GM21717 (cell line): ENCODE measurements at regions not wholly inside any gene's neighbourhood (a gene's known extent, or its start where the extent isn't known, plus 50 kb on each side); places are given as distances from the start of the nearest gene placed in this dataset.
"Not testable (repeated sequence)": the region's sequence is repeated elsewhere in the genome, so short reads cannot be mapped to it uniquely, and the experiment has no call there.

Experiments
- ATAC-seq: cut with Tn5 transposase; IDR thresholded peaks from one replicate; pipeline ENCODE4 v1.9.1; 2021; ENCODE audit warnings: mild to moderate bottlenecking, moderate library complexity; ENCODE audit not compliant: unreplicated experiment

DNA sequence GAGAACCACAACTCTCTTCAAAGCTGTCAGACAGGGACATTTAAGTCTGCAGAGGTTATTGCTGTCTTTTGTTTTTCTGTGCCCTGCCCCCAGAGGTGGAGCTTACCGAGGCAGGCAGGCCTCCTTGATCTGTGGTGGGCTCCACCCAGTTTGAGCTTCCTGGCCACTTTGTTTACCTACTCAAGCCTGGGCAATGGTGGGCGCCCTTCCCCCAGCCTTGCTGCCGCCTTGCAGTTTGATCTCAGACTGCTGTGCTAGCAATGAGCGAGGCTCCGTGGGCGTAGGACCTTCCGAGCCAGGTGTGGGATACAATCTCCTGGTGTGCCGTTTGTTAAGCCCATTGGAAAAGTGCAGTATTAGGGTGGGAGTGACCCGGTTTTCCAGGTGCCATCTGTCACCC is 822.1 kb downstream of the KCNMA1 start:
- not testable (repeated sequence) for ATAC-seq

DNA sequence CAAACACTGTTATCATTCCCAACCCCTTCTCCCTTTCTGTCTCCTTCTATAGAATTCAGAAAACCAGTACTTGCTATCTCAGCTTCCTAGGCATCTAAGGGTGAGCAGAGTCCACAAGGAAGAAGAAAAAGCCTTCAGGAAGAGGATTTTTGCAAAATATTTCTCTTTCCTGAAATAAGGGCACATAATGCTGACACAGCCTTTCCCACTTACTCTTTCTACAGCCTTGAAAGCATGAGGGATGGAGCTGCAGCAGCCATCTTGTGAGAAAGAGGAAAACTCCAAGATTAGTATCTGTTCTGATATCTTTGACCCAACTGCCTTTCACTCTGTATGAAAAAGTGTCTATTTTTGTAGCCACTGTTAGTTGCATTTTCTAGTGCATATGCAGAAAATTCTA is 826.2 kb downstream of the KCNMA1 start:
- ATAC-seq, result no peak

DNA sequence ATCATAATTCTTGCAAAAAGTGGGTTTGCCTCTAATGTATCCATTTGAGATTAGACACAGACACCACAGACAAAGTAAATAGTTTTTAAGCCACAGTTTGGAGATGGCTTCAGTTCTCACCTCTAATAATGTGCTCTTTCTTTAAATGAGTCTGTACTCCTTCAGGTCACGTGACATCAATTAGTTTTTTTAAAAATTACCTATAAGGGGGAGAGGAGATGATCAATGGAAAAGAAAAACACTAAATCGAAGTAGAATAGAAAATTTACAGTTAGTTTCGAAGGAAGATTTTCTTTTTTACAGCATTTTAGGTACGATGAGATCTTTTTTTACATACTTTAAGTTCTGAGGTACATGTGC is 849.2 kb downstream of the KCNMA1 start:
- no peak for ATAC-seq

- ATAC-seq, result no peak
Measured at GRCh38 chr10:76787746-76788451, 849.7 kb downstream of the KCNMA1 start.

GRCh38 chr10:76786504-76787072 is 851.0 kb downstream of the KCNMA1 start:
- ATAC-seq, result no peak

DNA sequence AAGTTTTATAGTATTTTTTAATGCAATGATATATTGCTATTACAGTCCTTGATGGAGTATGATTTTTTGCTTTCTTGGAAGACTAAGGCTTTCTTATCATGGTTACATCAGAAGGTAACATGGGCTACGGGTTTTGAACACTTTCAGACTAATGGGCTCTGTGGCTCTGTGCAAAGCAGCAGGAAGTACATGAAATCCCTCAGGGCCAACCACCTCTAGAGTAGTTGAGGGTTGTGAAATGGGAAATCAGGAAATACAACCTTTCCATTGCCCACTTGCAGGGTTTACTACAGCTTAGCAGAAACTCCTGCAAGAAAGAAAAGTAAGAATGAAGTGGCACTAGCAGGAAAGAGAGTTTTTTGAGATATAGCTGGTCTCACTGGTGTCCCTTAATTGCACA is 853.5 kb downstream of the KCNMA1 start:
- no peak for ATAC-seq

DNA sequence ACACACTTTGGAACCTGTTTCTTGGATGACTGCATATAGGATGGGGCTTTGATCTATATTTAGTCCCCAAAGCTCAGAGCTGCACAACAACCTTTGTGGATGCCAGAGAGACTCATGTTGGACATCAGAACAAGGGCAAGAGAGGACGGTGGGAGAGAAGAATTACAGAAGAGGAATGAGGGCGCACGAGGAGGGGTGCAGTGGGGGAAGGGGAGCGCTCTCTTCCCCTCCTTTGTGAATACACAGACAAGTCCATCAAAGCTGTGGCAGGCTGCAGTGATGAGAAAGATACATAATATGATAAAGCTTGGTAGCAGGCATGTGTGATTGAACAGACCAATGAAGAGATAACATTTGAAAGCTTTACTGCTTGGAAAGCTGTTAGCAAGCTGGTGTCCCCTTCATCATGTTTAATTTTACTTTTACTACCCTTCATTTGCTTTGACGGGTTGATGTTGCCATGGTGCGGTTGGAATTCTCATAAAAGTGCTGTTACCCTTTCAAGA is 857.8 kb downstream of the KCNMA1 start:
- no peak for ATAC-seq

GRCh38 chr10:76778914-76779795 is 858.5 kb downstream of the KCNMA1 start:
- ATAC-seq, result no peak

- no peak for ATAC-seq
Measured at GRCh38 chr10:76774987-76775603, 862.5 kb downstream of the KCNMA1 start.

GRCh38 chr10:76769582-76769981 is 868.0 kb downstream of the KCNMA1 start:
- no peak for ATAC-seq

DNA sequence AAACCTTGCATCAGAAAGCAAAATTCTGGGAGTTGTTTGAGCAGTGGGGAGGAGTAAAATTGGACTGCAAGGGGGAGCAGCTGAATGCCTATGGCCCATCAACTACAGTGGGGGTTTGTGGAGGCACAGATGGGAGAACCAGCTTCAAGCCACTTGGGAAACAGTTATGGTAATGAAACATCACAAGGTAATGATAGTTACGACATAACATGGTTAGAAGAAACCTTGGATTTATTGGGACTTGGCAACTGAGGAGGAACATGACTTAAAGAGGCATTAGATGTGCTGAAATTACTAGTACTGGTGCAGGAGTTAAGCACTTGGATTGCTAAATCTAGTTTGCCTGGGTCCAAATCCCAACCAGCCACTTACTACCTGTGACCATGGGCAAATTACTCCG is 868.4 kb downstream of the KCNMA1 start:
- ATAC-seq, result no peak

GRCh38 chr10:76766682-76767081 is 870.9 kb downstream of the KCNMA1 start:
- ATAC-seq, result no peak

DNA sequence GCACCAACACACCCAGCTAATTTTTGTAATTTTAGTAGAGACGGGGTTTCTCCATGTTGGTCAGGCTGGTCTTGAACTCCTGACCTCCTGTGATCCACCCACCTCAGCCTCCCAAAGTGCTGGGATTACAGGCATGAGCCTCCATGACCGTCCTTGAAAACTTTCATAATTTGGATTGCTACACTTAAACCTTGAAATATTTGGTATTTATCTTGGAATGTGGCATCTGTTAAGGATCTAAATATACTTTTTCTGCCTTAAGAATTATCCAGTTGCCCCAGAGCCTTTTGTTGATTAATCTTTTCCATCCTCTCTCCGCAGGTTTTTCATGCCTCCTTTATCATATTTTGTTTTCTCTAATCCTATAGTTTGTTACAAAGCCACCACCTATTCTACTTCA is 872.7 kb downstream of the KCNMA1 start:
- ATAC-seq, result not testable (repeated sequence)

DNA sequence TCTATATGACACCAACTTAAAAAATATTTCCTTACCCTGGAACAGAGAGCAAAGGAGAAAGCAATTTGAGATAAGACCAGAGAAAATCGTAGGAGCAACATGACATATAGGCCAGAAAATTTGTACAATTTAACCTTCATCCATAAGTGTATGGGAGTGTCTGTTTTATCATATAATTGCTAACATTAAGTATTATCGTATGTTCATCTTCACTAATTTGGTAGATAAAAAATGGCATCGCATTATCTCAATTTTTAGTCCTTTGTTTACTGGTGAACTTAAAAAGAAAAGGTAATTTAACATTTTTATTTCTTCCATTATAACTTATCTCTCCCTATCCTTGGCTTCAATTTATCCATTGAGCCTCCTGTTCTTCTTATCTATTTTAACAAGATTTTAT is 873.4 kb downstream of the KCNMA1 start:
- ATAC-seq, result no peak

DNA sequence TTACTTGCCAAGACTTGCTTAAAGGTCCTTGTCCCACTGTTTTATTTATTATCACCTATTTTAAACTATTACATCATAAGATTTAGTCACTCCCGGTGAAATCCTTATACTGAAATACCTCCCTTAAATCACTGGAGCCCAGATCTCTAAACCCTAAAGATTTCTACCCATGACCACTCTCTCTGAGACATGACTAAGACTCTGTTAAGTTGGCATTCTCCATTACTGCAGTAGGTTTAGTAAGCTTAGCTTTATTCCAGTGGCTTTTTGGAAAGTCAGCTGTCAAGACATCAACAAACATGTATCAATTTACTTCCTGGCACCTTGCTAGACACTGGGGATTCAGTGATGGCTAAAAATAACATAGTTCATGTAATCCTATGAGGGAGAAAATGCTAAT is 874.2 kb downstream of the KCNMA1 start:
- no peak for ATAC-seq

- ATAC-seq, result no peak
Measured at GRCh38 chr10:76759681-76760080, 877.9 kb downstream of the KCNMA1 start.

GRCh38 chr10:76743169-76743568 is 894.4 kb downstream of the KCNMA1 start:
- ATAC-seq, result no peak

GRCh38 chr10:76740514-76740913 is 897.1 kb downstream of the KCNMA1 start:
- no peak for ATAC-seq

DNA sequence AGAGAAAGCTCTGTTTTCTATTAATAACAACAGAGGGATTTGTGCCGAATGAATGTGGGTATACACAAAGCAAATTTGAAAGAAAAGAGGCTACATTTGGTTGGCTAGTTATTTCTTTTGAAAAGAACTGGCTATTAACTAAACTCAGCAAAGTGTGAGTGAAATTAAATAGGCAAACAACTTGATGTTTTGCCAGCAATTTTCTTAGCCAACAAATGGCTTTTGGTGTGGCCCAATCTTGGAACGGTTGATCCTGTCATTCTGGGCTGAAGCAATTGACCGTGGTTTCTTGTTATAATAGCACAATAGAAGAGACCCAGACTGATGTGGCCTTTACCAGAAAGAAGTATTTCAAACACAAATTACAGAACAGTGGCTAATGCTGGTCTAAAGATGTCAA is 898.6 kb downstream of the KCNMA1 start:
- no peak for ATAC-seq

DNA sequence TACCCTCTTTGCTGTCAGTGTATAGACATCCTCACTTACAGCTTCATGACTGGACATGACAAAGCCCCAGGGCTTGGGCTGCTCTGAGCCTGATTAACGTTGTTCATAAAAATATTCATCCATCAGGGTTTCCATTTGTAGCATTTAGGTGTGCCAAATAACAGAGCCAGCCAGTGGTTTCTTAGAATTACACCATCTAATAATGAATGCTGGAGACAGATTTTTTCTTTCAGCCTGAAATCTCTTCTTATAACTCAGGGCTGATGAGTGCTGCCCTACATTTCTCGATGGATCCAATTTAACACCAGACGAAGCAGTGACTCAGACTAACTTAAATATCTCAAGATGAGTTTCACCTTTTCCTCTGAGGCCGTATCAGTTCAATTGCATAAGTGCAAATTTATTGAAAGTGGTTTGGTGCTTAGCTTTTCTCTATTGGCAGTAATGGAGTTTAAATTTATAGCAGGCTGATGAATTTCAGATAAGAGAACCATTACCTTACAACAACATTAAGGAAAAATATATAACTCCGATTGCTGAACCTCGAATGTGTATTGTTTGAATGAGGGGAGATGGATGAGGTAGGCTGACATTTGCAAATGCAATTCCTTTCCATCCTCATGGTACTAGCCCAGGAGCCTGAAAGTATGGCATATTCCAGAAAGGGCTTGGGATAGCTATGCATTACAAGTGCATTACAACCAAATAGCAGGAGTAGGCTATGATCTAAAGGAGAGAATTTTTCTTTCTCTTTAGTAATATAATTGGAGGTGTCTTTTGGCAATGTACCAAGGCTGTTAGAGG is 900.6 kb downstream of the KCNMA1 start:
- no peak for ATAC-seq

- no peak for ATAC-seq
Measured at GRCh38 chr10:76736392-76736791, 901.2 kb downstream of the KCNMA1 start.
